Adrenal gland (tissue), 9 donors: ENCODE measurements at regions not wholly inside any gene's neighbourhood (a gene's known extent, or its start where the extent isn't known, plus 50 kb on each side); places are given as distances from the start of the nearest gene placed in this dataset.
A peak's percentile ranks its signal among the peaks of the same experiment; 100 is the strongest.

Experiments used
- DNase-seq, 7 donors: peaks; one replicate each; pipeline ENCODE4 v3.0.0-alpha.2; 2019 to 2020
- H3K27ac ChIP-seq, 5 donors: fragments of 200-600 bp; sonication (generic) in 4 of 5; 1 replicate in 3 of 5; 2 replicates in 2 of 5; pipeline versions ENCODE4 v1.5.1 to v1.8.0; 2016 to 2020; ENCODE audit warnings: mild to moderate bottlenecking in 1 of 5
- H3K27me3 ChIP-seq: fragments of 200-600 bp; 2 replicates; pipeline ENCODE4 v1.8.0; 2021
- H3K36me3 ChIP-seq, 2 donors: fragments of 200-600 bp; replicated peaks in 1 of 2; 1 replicate in 1 of 2; 2 replicates in 1 of 2; pipeline versions ENCODE4 v1.5.1 to v1.8.0; 2018 to 2022
- H3K4me1 ChIP-seq, 2 donors: fragments of 200-600 bp; replicated peaks in 1 of 2; 1 replicate in 1 of 2; 2 replicates in 1 of 2; pipeline versions ENCODE4 v1.5.1 to v1.8.0; 2018 to 2021
- H3K4me3 ChIP-seq, 4 donors: fragments of 200-600 bp; sonication (generic) in 3 of 4; one replicate each; pipeline ENCODE4 v1.5.1; 2016 to 2018
- H3K9me3 ChIP-seq, 3 donors: fragments of 200-600 bp; sonication (generic) in 1 of 3; replicated peaks in 1 of 3; 1 replicate in 2 of 3; 2 replicates in 1 of 3; pipeline versions ENCODE4 v1.5.1 to v1.8.0; 2016 to 2021
- POLR2A ChIP-seq, 2 donors: fragments of 450-650 bp; IDR thresholded peaks; one replicate each; pipeline ENCODE4 v1.6.1; 2017; ENCODE audit warnings: antibody characterized with exemption in 2 of 2, mild to moderate bottlenecking in 2 of 2, moderate library complexity in 1 of 2
- WGBS, 4 donors: extraction: QIAGEN DNeasy Blood & Tissue Kit in 2 of 4; methylation state at CpG; one replicate each; pipeline versions ENCODE4 v1.1.5 to v1.1.7; 2013 to 2017; 5-methylcytosine and 5-hydroxymethylcytosine counted together
- intact Hi-C, 2 donors: fragments of 100-400 bp; cut with DNase I; formaldehyde crosslinking; loops; one replicate each; pipeline versions ENCODE4 v1.14.1 to v1.15.0; 2022 to 2023
- TF ChIP-seq, protein P1 (sequence below), 6 experiments: fragments of 450-650 bp in 4 of 6; fragments of 200-600 bp in 2 of 6; sonication (generic) in 1 of 6; IDR thresholded peaks; 1 replicate in 5 of 6; 2 replicates in 1 of 6; pipeline versions ENCODE4 v1.5.1 to v1.8.0; 2016 to 2021; ENCODE audit warnings: antibody characterized with exemption in 6 of 6, mild to moderate bottlenecking in 2 of 6, moderate library complexity in 1 of 6
- donor health status: healthy with polysubstance abuse.
- donor health status: Bipolar disorder and iron deficiency.
- donor health status: DM: yes; HTN: yes; CAD: no.
- donor health status: DM: no; HTN: no; CAD: no.
- donor health status: DM: no; HTN: no; CAD: no.

GRCh38 chr6:119517428-119517827 is 167.9 kb upstream of the MAN1A1 start:
- Histone ChIP-seq H3K4me3 (no peak overlapping the region), H3K36me3 (no peaks in the 10 kb centered on the region)
- TF ChIP-seq, protein P1, sequence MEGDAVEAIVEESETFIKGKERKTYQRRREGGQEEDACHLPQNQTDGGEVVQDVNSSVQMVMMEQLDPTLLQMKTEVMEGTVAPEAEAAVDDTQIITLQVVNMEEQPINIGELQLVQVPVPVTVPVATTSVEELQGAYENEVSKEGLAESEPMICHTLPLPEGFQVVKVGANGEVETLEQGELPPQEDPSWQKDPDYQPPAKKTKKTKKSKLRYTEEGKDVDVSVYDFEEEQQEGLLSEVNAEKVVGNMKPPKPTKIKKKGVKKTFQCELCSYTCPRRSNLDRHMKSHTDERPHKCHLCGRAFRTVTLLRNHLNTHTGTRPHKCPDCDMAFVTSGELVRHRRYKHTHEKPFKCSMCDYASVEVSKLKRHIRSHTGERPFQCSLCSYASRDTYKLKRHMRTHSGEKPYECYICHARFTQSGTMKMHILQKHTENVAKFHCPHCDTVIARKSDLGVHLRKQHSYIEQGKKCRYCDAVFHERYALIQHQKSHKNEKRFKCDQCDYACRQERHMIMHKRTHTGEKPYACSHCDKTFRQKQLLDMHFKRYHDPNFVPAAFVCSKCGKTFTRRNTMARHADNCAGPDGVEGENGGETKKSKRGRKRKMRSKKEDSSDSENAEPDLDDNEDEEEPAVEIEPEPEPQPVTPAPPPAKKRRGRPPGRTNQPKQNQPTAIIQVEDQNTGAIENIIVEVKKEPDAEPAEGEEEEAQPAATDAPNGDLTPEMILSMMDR (IDR thresholded peaks at IDR 0.05): no peak
- TF ChIP-seq POLR2A (IDR thresholded peaks at IDR 0.05): no peak

GRCh38 chr6:119514345-119514744 is 164.8 kb upstream of the MAN1A1 start:
- H3K4me1 ChIP-seq: peaks cover 5 to 7% of the 10 kb centered on the region in 2 donors
- no peaks in the 10 kb centered on the region for H3K36me3 ChIP-seq
- H3K4me3 ChIP-seq: no peak overlapping the region
- WGBS, 4 donors: 33 to 47% (median 41%) methylated on average over 2 of the region's 2 CpGs
- peak in 4 of 7 donors; percentile 23 to 52 (median 36) for DNase-seq
- intact Hi-C loops: no loop called here
- peak overlapping the region in 2 of 5 donors; percentile 36 to 37 for H3K27ac ChIP-seq
- H3K9me3 ChIP-seq: no peaks in the 10 kb centered on the region
- no peaks in the 10 kb centered on the region for H3K27me3 ChIP-seq
- TF ChIP-seq, protein P1 (IDR thresholded peaks at IDR 0.05): peak in 1 of 6 experiments; percentile 5
- no peak for TF ChIP-seq POLR2A (IDR thresholded peaks at IDR 0.05)

More at GRCh38 chr6:119517428-119517827, 167.9 kb upstream of the MAN1A1 start:
- DNase-seq: no peak
- Histone ChIP-seq H3K4me1 (peaks cover 5 to 7% of the 10 kb centered on the region in 2 donors), H3K9me3 (no peaks in the 10 kb centered on the region), H3K27me3 (no peaks in the 10 kb centered on the region), H3K27ac (no peak overlapping the region)
- intact Hi-C loops: no loop called here

DNA sequence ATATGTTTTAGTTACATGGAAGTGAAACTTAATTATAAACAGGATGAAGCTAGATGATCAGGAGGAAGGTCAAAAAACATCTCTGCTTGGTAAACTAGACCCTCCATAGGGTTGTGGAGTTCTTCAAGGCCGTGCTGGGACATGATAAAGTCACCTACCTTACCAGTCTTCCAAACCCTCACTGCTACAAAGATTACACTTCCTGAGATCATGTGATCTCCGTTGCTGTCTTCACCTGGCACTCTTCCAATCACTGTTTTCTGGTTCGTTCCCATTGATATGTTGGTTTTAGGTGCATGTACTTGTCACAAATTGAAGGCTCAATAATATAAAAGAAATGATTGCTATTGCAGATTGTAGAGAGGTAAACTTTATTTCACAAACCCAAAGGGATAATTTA is 161.5 kb upstream of the MAN1A1 start:
- no peaks in the 10 kb centered on the region for H3K36me3 ChIP-seq
- H3K4me3 ChIP-seq: no peak overlapping the region
- intact Hi-C loops: no loop called here
- peaks cover 5 to 7% of the 10 kb centered on the region in 2 donors for H3K4me1 ChIP-seq
- 64 to 73% (median 70%) methylated on average over 3 of the region's 3 CpGs for WGBS, 4 donors
- H3K27ac ChIP-seq: no peak overlapping the region
- H3K27me3 ChIP-seq: no peaks in the 10 kb centered on the region
- DNase-seq: no peak
- no peaks in the 10 kb centered on the region for H3K9me3 ChIP-seq
- TF ChIP-seq POLR2A (IDR thresholded peaks at IDR 0.05): no peak
- TF ChIP-seq, protein P1 (IDR thresholded peaks at IDR 0.05): no peak

DNA sequence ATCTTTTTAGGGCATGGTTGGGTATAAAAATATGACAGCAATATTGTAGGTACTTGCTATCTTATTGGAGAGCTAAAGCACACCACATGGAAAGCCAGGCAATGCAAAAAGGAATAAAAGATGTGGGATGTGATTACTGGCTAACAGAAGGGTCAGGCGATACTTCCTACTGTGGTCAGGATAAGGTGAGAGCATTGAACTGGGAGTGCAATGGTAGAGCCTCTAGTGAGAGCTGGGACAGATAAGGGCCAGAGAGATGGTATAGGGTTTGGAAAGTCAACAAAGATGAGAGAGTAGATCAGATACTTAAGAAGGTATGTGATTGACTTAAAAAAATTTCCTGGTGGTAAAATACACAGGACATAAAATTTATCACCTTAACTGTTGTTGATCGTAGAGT is 160.7 kb upstream of the MAN1A1 start:
- 92 to 97% (median 96%) methylated on average over 2 of the region's 2 CpGs for WGBS, 4 donors
- Histone ChIP-seq H3K9me3 (no peaks in the 10 kb centered on the region), H3K4me3 (no peak overlapping the region), H3K36me3 (no peaks in the 10 kb centered on the region), H3K27ac (no peak overlapping the region), H3K27me3 (no peaks in the 10 kb centered on the region), H3K4me1 (peaks cover 5 to 7% of the 10 kb centered on the region in 2 donors)
- intact Hi-C loops: no loop called here
- no peak for DNase-seq
- TF ChIP-seq, protein P1 (IDR thresholded peaks at IDR 0.05): no peak
- no peak for TF ChIP-seq POLR2A (IDR thresholded peaks at IDR 0.05)
